ENCODE measurements at regions not wholly inside any gene's neighbourhood (a gene's known extent, or its start where the extent isn't known, plus 50 kb on each side); places are given as distances from the start of the nearest gene placed in this dataset.

GRCh38 chr4:66609014-66609413, 936.3 kb downstream of the CENPC start:
- intact Hi-C loops (cut with DNase I): no loop called here
- no peak for DNase-seq (ENCODE audit: low spot score)
- no peak for ATAC-seq

GRCh38 chr4:66606908-66607307, 936.6 kb upstream of the EPHA5 start:
- ATAC-seq (no peak), DNase-seq (ENCODE audit: low spot score) (no peak)
- intact Hi-C loops (cut with DNase I): no loop called here

- DNase-seq (ENCODE audit: low spot score) (no peak), ATAC-seq (no peak)
- intact Hi-C loops (cut with DNase I): no loop called here
Measured at GRCh38 chr4:66606215-66606614, 935.9 kb upstream of the EPHA5 start.

GRCh38 chr4:66604192-66604591, 933.9 kb upstream of the EPHA5 start:
- ATAC-seq: no peak
- DNase-seq (ENCODE audit: low spot score): no peak
- intact Hi-C loops (cut with DNase I): no loop called here

- intact Hi-C loops (cut with DNase I): no loop called here
Measured at GRCh38 chr4:66602622-66603021, 932.3 kb upstream of the EPHA5 start.

GRCh38 chr4:66591968-66592367, 921.7 kb upstream of the EPHA5 start:
- intact Hi-C loops (cut with DNase I): no loop called here
- ATAC-seq: no peak
- no peak for DNase-seq (ENCODE audit: low spot score)

More at GRCh38 chr4:66602622-66603021, 932.3 kb upstream of the EPHA5 start:
- DNase-seq (ENCODE audit: low spot score): no peak
- no peak for ATAC-seq

GRCh38 chr4:66590488-66591215, 920.4 kb upstream of the EPHA5 start:
- ATAC-seq (no peak), DNase-seq (ENCODE audit: low spot score) (no peak)
- intact Hi-C loops (cut with DNase I): no loop called here

GRCh38 chr4:66589183-66589582, 918.9 kb upstream of the EPHA5 start:
- DNase-seq (ENCODE audit: low spot score): no peak
- no peak for ATAC-seq
- intact Hi-C loops (cut with DNase I): no loop called here

GRCh38 chr4:66585767-66586166, 915.5 kb upstream of the EPHA5 start:
- ATAC-seq (no peak), DNase-seq (ENCODE audit: low spot score) (no peak)
- intact Hi-C loops (cut with DNase I): no loop called here

- no peak for DNase-seq (ENCODE audit: low spot score)
- no peak for ATAC-seq
- intact Hi-C loops (cut with DNase I): no loop called here
Measured at GRCh38 chr4:66577922-66578321, 907.6 kb upstream of the EPHA5 start.

- DNase-seq (ENCODE audit: low spot score) (no peak), ATAC-seq (peak; percentile 55)
- intact Hi-C loops (cut with DNase I): no loop called here
Measured at GRCh38 chr4:66575008-66575696, 904.9 kb upstream of the EPHA5 start.

- ATAC-seq: peak; percentile 22
- intact Hi-C loops (cut with DNase I): no loop called here
- no peak for DNase-seq (ENCODE audit: low spot score)
Measured at GRCh38 chr4:66574145-66574978, 904.1 kb upstream of the EPHA5 start.

GRCh38 chr4:66572949-66573348, 902.7 kb upstream of the EPHA5 start:
- intact Hi-C loops (cut with DNase I): no loop called here
- DNase-seq (ENCODE audit: low spot score) (no peak), ATAC-seq (no peak)

- DNase-seq (ENCODE audit: low spot score) (no peak), ATAC-seq (no peak)
- intact Hi-C loops (cut with DNase I): no loop called here
Measured at GRCh38 chr4:66571145-66571695, 900.9 kb upstream of the EPHA5 start.

- intact Hi-C loops (cut with DNase I): no loop called here
- DNase-seq (ENCODE audit: low spot score) (no peak), ATAC-seq (no peak)
Measured at GRCh38 chr4:66569228-66569627, 898.9 kb upstream of the EPHA5 start.

- DNase-seq (ENCODE audit: low spot score): no peak
- ATAC-seq: no peak
- intact Hi-C loops (cut with DNase I): no loop called here
Measured at GRCh38 chr4:66568431-66568830, 898.1 kb upstream of the EPHA5 start.

GRCh38 chr4:66568001-66568400, 897.7 kb upstream of the EPHA5 start:
- no peak for DNase-seq (ENCODE audit: low spot score)
- intact Hi-C loops (cut with DNase I): no loop called here
- ATAC-seq: no peak

- ATAC-seq (no peak), DNase-seq (ENCODE audit: low spot score) (no peak)
- intact Hi-C loops (cut with DNase I): no loop called here
Measured at GRCh38 chr4:66567551-66567950, 897.3 kb upstream of the EPHA5 start.

- ATAC-seq (no peak), DNase-seq (ENCODE audit: low spot score) (no peak)
- intact Hi-C loops (cut with DNase I): no loop called here
Measured at GRCh38 chr4:66565801-66566200, 895.5 kb upstream of the EPHA5 start.

Data from sciatic nerve (tissue), 2 donors.